NCI-H1105 (cell line): ENCODE measurements at regions not wholly inside any gene's neighbourhood (a gene's known extent, or its start where the extent isn't known, plus 50 kb on each side); places are given as distances from the start of the nearest gene placed in this dataset.
A peak's percentile ranks its signal among the peaks of the same experiment; 100 is the strongest.
"Not testable (repeated sequence)": the region's sequence is repeated elsewhere in the genome, so short reads cannot be mapped to it uniquely, and the experiment has no call there.

Experiments used
- DNase-seq: peaks from one replicate; lab custom pipeline; 2025; lab: John Stamatoyannopoulos, UW

DNA sequence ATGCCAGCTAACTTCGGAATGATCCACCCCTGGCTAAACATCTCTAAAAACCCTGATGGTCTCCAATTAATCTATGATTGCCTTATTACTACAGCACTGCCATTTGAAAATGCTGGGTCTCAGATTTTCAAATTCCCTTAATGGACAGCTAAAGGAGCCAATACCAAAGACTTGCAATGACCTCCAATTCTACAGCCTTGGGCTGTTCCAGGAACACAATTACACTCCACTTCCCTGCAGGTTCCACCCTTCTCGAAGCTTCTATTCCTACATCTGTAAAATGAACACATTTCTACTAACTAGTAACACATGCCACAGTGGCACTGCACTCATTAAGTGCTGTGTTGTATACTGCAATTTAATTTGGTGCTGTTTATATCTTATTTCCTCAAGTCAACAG, 85.7 kb upstream of the AK4 start:
- DNase-seq: no peak

DNA sequence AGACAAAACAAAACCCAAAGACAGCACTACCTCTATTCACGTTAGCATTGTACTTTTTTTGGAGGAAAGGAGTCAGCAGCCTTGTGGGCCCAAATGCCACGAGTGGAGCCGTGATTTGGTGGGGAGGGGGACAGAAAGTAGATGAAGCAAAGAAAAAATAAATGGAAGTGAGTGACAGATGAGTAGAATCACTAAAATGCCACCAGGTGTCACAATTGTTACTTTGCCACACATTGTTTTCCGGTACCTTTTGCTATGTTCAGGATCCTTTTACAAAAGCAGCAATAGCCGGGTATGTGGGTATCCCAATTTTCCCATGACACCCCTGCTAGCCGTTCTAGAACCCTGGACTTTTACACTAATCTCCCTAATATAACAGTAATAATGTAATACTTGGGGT, 85.0 kb upstream of the AK4 start:
- no peak for DNase-seq

- DNase-seq: no peak
Observed at GRCh38 chr1:65064981-65065380, 83.0 kb upstream of the AK4 start.

DNA sequence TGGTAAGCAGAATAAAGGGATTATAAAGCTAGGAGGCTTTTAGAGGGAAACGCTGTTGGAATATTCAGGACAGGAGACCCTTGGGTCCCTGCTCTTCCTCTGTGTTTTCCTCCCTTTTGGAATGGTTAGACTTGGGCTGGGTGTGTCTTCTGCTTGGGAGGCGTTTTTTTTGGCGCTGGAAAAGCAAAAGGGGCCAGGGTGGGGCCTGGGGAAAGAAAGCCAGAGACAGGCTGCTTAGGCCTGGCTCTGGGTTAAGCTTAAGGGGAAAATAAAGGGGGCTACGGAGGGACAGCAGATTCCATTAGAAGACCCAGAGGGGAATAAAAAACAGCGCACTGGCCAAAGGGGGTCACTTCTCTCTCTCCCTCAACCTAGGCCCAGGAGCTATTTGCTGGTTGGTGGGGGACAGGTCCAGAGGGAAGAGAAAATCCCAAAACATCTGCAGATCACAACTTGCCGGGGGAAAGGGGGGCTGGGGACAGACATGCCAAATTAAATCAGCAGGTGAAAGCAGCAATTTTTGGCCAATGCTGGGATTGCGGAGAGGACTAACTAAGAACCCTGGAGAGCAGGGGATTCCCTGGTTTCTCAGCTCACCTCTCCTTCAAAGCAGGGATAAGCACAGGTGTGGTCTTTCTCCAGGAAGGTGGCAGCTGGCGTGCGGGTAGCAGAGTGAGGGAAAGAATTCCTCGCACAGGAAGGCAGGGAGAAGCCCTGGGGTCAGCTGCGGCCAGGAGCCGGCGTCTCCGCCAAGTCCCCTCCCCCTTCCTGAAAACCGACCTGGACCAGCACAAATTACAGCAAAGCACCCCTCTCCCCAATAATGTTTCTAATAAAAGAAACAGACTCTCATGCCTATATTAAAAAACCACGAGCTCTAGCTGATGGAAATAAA, 82.2 kb upstream of the AK4 start:
- no peak for DNase-seq

- no peak for DNase-seq
Observed at GRCh38 chr1:65066419-65066765, 81.6 kb upstream of the AK4 start.

DNA sequence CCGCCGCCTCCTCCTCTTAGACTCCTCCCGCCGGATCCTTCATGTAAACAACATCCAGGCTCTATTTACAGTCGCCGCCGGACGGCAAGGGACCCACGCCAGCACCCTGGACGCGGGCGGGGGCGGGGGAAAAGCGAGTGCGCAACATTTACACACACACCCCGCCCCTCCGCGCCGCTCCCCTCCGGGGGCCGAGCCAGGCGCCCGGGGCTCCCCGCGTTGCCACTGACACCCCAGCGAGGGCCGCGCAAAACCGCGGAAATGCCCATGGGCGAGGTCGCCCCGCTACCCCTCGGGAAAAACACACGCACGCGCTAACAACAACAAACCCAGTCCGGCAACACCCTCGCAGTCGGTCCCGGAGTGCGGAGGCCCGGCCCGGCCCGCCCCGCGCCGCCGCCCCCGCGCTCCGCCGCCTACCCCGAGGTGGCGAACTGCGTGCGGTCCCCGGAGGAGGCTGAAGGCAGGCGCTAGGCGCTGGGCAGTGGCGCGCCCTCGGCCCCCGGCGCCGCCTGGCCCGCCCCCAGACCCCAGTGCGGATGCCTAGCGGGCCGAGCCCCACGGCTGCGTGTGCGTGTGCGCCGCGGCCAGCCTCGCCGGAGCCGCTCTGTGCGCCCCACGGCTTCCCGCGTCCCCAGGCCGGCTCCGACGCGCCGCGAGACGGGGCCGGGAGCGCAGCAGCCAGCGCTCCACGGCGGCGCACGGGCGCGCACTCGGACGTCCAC, 81.1 kb upstream of the AK4 start:
- DNase-seq: peak; percentile 50

GRCh38 chr1:65067491-65068201, 80.4 kb upstream of the AK4 start:
- peak; percentile 76 for DNase-seq

DNA sequence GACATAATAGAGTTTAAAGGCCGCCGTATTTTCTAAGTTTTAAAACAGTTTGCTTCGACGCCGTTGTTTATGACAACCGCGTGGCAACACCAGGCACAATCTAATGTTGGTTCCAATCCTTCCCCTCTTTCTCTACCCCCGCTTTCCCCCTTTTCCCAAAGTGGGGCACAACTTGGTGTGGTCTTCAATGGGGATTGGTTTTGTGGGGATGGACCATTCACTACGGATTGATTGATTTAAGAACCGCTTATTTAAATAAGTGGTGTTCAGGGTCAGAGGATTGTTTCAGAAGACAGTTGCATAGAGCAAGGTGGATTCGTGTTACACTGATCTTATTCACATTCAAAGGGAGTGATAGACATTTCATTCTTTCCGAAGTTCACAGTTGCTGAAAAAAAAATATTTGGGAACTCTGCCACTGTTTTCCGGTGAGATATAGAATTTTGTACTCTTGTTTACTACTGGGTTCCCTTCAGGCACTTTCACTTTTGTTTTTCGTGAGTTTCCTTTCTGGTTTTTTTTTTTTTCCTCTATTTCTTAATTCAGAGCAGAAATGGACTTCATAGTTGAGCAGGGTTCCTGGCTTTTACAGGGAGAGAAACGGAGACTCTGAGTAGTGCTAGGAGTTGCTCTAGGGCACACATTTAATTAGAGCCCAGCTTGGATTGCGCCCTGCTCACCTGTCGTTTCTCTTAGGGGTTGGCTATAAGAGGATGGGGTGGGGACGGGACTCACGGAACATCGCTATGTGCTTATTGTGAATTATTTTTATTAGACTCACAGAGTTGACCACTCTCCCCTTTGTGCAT, 79.6 kb upstream of the AK4 start:
- DNase-seq: no peak

GRCh38 chr1:65069011-65069565, 78.9 kb upstream of the AK4 start:
- no peak for DNase-seq

DNA sequence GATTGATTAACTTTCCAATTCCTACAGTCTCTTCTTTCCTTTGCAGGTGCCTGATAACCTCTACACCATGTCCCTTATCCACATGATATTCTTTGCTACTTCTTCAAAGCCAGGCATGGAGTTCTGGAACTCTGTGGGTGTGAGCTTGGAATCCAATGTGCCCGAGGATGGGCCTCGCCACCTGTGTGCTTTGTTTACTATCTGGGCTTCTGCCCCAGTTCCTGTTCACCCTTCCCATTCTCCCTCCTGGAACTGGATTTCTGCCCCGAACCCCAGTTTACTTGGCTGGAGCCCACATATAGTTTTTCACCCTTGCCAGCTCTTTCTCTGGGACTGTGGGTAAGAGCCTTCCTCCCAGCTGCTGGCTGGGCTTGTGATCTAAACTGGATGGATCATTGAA, 75.2 kb upstream of the AK4 start:
- DNase-seq: no peak

DNA sequence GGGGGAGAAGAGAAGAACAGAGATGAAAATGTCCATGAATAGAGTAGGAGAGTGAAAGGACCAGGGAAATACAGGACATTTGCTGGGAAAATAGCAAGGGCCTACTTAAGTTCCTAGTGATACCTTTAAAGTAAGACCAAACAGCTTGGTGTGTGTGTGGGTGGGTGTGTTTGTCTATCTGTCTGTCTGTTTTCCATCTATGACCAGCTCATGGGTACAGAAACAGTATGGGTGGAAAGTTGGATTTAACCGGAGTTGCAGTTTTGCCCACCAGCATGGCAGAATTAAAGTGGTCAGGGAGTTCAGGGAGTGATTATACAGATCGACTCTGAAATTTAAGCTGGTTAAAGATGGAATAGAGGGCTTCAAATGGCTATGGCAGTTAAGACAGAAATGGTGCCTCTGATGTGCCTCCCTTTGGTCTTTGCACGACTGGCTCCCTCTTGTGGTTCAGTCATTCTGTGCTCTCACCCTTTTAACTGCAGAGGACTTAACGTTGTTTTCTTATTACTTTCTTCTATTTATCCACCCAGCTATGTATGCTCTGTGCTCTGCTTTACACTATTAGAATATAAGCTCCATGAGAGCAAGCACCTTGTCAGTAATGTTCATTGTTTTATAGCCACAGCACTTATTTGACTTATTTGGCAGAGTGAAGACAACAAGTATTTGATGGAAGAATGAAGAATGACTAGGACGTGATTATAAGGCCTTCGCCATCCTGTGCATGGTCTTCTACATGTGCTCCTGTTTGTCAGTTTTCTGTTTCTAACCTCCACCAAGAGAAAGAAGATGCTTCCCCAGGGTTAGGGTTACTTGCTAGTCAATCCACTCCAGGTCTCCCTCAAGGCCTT, 72.7 kb upstream of the AK4 start:
- peak; percentile 44 for DNase-seq

- DNase-seq: no peak
Observed at GRCh38 chr1:65077369-65077768, 70.6 kb upstream of the AK4 start.

- DNase-seq: no peak
Observed at GRCh38 chr1:65079941-65080340, 68.1 kb upstream of the AK4 start.

- no peak for DNase-seq
Observed at GRCh38 chr1:65082346-65083040, 65.5 kb upstream of the AK4 start.

DNA sequence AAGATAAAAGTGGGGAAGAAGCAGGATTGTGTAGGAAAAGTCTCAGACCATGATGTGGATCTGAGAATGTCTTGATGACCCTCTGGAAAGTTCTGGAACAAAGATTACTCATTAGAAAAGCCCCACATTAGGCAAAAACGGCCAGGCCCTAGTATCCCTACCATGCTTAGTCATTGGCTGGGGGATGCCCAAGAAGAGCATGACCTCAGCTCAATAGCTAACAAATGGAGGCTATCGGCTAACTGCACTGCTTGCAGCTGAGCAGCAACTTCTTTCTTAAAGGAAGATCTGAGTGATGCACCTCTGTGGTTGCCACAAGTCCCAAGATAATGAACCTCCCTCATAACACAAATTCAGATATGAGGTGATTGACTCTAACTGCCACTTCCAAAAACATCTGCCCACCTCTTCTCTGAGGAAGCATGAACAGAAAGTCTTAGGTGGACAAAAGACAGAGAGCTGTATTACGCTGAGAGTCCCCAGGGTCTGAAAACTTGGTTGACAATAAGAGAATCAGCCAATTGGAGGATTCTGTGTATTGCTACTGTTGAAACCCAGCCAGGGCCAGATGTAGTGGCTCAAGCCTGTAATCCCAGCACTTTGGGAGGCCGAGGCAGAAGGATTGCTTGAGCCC, 64.6 kb upstream of the AK4 start:
- no peak for DNase-seq

DNA sequence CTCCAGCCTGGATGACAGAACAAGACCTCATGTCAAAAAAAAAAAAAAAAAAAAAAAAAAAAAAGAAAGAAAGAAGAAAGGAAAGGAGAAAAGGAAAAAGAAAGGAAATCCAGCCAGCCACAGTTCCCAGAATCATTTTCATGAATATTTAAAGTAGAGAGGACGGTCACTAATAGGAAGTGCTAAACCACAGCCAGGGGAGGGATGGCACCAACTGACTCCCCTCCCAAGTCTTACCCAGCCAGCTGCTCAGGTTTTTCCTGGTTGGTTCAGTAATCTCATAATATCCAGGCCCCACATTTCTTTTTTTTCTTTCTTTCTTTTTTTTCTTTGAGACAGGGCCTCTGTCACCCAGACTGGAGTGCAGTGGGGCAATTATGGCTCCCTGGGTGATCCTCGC, 63.9 kb upstream of the AK4 start:
- DNase-seq: no peak

GRCh38 chr1:65087519-65087918, 60.5 kb upstream of the AK4 start:
- DNase-seq: not testable (repeated sequence)

DNA sequence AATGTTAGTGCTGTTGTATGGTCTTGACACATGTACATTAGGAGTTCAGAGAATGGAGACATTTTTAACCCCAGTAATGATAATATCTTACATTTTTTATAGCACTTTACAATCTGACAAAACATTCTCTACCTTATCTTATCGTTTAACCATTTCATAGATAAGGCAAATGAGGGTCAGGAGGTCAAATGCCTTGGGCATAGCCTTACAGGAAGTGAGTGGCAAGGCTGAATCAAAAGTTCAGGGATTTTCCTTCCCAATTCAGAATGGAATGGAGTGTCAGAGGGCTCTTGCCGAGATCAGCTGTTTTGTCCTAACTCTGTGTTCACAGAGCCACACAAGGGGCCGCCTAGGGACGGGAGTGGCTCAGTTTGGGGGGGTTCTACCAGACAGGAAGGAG, 57.6 kb upstream of the AK4 start:
- DNase-seq: no peak

DNA sequence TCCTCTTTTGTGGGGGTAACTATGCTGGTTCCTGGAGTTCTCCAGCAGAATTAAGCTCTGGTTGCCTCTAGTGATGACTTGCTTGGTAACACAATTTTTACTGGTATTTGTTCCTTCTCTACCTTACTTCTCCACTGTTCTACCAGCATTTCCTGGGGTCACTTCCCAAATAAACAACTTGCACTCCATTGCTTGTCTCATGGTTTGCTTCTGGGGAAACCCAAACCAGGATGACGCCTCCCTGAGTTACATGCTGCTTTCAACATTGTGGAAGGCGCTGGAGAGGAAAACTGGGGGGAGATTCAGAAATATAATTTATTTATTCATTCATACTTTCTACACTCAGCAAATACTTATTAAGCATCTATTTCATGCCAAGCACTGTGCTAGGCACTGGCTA, 55.3 kb upstream of the AK4 start:
- no peak for DNase-seq

GRCh38 chr1:65097076-65097475, 50.9 kb upstream of the AK4 start:
- DNase-seq: no peak
